NCI-H526 (cell line): ENCODE measurements at regions not wholly inside any gene's neighbourhood (a gene's known extent, or its start where the extent isn't known, plus 50 kb on each side); places are given as distances from the start of the nearest gene placed in this dataset.
A peak's percentile ranks its signal among the peaks of the same experiment; 100 is the strongest.
"Not testable (repeated sequence)": the region's sequence is repeated elsewhere in the genome, so short reads cannot be mapped to it uniquely, and the experiment has no call there.

ENCODE experiments used
- DNase-seq, 2 experiments: peaks; one replicate each; lab custom pipeline; 2025; lab: John Stamatoyannopoulos, UW

- DNase-seq, result no peak
These were observed 1188.1 kb downstream of the DTWD2 start for GRCh38 chr5:117800261-117800660.

- no peak for DNase-seq
These were observed 1193.5 kb downstream of the DTWD2 start for GRCh38 chr5:117794847-117795246.

DNA sequence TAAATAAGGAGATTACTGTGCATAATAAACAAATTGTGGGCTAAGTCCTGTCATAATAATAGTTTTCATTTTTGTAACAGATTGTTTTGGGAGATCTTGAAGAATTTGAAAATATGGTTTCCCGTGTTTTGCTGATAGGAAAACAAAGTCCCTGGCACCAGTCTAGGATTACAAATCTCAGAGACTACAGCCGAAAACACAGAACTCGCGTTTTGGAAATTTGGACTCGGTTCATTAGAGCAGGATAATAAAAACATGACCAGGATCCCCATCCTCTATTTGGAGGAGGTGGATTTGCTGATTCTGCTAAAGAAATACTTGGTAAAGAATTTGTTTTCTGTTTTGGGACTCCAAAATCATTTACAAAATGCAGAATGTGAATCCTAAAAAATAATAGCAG, 1194.4 kb downstream of the DTWD2 start:
- DNase-seq, result no peak

DNA sequence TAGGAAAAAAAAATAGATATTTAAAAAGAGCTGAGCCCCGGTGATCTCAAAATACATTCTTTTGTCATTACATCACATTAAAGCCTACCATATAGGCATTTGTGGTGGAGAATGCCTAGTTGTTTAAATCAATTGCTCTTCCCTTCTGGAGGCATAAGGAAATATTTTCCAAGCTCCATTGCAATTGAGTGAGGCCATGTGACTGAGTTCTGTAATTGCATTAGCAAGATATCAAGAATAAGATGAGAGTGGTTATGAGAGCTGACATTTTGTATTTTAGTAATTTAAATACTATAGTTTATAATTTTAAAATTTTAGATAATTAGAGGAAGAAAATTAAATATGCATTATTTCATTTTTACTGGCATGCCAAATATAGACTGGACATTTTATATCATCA, 1195.9 kb downstream of the DTWD2 start:
- DNase-seq, result no peak

DNA sequence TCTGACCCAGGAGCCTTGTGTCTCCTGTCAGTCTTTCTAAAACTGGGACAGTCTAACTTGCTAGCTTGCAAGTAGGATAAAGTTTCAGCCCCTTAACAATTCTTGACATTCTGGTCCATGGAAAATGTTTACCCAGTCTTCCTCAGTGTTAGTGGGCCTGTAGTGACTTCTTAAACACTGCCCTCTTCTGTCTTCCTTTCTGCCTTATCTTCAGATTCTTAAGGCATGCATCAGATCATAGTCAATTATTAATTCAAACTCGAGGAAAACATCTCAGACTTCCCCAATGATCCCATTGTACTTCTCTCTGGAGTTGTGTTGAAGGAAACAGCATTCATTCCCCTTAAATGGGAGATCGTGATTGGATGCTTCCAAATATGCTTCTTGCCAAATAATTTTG, 1199.8 kb downstream of the DTWD2 start:
- no peak for DNase-seq

- DNase-seq, result no peak
These were observed 1204.5 kb upstream of the SEMA6A start for GRCh38 chr5:117779171-117779570.

- no peak for DNase-seq
These were observed 1202.4 kb upstream of the SEMA6A start for GRCh38 chr5:117776977-117777376.

DNA sequence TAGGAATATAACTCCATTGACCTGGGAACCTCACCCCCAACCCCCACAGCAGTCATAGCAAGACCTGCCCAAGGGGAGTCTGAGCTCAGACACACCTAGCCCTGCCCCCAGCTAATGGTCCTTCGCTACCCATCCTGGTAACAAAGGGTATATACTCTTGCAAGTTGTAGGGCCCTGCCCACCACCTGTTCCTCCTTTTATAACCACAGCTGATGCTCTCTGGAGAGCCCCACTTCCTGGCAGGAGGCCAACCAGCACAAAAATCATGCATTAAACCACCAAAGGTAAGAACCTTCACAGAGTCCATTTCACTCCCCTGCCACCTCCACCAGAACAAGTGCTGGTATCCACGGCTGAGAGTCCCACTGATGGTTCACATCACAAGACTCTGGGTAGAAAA, 1195.3 kb upstream of the SEMA6A start:
- no peak for DNase-seq

DNA sequence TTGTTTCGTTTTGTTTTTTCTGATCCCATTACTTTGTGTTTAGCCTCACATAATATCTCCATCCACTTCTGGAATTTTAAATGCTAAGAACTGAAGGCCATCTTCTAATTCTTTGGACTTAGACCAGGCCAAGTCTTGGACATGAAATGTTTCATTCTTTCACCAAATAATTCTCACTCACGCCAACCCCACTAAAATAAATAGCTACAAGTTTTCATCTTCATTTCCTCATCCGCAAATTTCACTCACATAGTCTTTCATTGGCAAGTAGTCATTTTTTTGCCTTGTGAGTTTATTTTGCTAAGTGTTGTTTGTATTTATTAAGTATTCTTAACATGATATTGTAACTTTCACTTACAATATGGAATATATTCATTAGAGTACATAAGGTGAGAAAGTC, 1188.6 kb upstream of the SEMA6A start:
- no peak for DNase-seq

DNA sequence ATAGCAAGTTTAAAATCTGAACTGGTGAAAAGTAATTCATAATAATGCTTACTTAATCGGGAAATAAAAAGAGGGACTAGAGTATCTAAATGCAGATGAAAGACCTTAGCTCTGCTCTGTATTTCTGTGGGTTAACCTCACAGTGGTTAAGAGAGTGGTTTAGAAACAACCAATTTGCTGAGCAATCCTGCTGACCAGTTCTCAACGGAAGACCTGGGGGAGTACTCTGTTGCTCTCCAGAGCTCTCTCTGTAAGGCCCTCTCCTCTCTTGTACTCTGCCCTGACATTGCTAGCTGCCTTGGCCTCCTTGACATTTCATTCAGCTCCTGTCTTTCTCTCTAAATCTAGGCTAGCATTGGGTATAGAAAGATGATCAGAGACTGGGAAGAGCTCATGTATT, 1186.6 kb upstream of the SEMA6A start:
- no peak for DNase-seq

DNA sequence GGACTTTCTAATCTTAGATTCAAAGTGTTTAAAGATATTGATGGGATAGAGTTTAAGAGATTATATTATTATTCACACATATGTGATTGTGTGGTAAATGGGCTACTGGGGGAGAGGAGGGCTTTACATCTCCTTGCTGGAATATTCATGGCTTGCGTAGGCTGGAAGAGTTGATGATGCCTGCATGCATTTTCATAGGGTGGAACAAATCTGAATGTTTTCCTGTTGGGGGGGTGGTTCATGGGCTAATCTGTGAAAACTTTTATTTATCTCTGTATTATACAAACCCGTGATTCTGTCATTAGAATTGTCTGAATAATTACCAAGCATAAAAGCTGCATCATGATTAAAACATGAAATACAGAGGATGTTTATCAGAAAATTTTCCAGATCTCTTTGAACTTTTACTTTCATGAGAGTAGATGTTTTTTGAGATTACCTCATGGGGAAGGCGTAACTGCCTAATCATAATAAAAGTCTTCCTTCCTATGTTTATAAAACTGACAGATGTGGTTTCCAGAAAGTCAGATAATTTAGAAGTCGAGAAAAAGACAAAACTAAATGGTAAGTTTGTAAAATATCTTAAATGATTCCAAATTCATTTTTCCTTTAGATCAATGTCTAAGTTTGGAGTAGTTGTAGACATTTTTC, 1185.4 kb upstream of the SEMA6A start:
- DNase-seq, result no peak

DNA sequence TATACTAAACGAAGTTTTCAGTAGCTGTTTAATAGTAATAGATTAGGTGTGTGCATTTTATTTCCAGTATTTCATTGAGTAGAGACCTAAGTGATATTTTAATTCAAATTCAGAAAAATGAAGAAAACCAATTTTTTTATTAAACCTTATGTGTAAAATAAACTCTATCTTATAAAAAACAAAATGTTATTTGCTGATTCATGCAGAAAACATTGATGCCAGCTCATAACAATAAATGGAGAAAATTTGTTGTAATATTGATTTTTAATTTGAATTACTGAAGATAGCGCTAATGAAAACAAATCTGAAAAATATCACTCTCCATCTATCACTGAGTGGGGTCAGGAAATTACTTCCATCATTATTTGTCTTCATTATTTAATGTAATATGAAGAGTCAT, 1177.8 kb upstream of the SEMA6A start:
- no peak for DNase-seq

- peak in 1 of 2 experiments; percentile 0 for DNase-seq
These were observed 1173.7 kb upstream of the SEMA6A start for GRCh38 chr5:117748336-117748735.

GRCh38 chr5:117743337-117743736, 1168.7 kb upstream of the SEMA6A start:
- no peak for DNase-seq

GRCh38 chr5:117741655-117742206, 1167.1 kb upstream of the SEMA6A start:
- DNase-seq, result no peak

DNA sequence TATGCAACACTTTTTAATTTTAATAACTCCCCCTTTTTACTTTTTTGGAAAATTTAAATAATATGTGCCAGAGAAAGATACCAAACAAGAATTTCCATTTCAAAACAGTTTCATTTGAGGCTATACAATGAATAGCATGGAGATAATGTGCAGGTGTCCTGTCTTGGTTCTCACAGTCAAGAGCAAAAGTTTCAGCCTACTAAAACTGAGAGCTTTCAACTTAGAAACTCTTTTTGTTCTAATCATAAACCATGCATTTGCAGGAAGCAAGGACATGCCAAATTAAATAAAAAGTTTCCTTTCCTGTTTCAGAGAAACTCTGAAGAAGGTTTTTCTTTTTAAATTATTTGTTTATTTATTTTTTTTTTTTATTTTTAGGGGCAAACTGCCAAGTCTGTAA, 1165.6 kb upstream of the SEMA6A start:
- no peak for DNase-seq

- DNase-seq, result no peak
These were observed 1163.9 kb upstream of the SEMA6A start for GRCh38 chr5:117738571-117738970.

DNA sequence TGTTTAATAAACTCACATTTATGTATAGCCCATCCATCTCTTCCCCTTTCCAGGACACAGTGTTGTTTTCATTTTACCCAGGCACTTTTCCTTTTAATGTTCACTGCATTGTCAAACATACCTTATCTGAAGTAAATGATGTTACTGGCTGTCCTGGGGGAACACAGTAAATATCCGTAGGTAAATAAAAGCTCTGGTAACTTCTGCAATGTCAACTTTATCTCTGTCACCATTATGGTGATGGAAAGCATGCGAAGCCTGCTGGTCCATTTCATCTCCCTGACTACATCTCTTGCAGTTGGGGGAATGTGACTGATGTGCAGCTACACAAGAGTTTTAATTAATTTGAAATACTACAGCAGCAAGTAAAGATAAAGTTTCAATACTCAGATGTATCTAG, 1162.1 kb upstream of the SEMA6A start:
- DNase-seq, result no peak

DNA sequence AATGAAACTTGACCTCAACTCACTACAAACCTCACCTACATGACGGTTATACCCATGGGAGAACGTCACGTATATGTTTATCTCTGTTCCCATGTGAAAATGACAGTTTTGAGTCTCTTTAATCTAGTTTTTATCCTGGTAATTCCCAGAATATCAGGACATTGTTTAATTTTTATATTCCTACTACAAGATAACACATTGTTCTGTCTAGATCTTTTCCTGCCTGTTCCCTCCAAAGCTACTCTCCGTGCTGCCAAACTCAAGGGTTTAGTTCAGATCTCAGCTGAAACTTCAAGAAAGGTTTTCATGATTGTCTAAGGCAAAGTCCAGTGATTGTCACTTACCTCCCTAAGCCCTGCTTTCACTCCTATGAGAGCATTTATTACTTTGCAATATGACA, 1159.4 kb upstream of the SEMA6A start:
- no peak for DNase-seq

- no peak for DNase-seq
These were observed 1158.4 kb upstream of the SEMA6A start for GRCh38 chr5:117733051-117733450.

- no peak for DNase-seq
These were observed 1157.6 kb upstream of the SEMA6A start for GRCh38 chr5:117732264-117732663.

DNA sequence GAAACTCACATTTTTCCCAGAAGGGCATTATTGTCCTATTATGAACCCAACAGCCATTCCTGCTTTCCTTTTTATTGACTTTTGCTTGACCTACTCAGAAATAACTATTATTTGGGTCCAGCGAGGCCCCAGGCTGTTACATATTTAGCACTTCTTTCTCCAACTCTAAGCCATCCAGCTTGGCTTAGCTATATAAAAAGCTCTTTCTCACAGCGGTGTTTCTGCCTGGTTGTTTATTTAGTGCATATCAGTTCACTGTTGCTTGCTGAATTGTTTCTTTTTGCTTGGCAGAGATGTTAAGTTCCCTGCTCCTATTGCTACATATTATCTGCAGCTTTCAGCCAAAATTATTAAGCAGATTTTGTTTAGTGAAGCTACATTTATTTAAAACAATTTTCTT, 1156.8 kb upstream of the SEMA6A start:
- no peak for DNase-seq

DNA sequence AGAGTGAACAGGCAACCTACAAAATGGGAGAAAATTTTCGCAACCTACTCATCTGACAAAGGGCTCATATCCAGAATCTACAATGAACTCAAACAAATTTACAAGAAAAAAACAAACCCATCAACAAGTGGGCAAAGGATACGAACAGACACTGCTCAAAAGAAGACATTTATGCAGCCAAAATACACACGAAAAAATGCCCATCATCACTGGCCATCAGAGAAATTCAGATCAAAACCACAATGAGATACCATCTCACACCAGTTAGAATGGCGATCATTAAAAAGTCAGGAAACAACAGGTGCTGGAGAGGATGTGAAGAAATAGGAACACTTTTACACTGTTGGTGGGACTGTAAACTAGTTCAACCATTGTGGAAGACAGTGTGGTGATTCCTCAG, 1146.2 kb upstream of the SEMA6A start:
- DNase-seq, result not testable (repeated sequence)

GRCh38 chr5:117719413-117719812, 1144.8 kb upstream of the SEMA6A start:
- no peak for DNase-seq
